ENCODE measurements at regions not wholly inside any gene's neighbourhood (a gene's known extent, or its start where the extent isn't known, plus 50 kb on each side); places are given as distances from the start of the nearest gene placed in this dataset.

GRCh38 chr3:189109145-189109544 is 62.6 kb upstream of the TPRG1 start:
- 52 to 62% methylated on average over 8 of the region's 8 CpGs for WGBS, 2 donors
- intact Hi-C loops (cut with DNase I): no loop called here
- no peaks in the 10 kb centered on the region for H3K9me3 ChIP-seq
- H3K27ac ChIP-seq: no peak overlapping the region
- no peak overlapping the region for H3K4me3 ChIP-seq
- ATAC-seq (no peak), DNase-seq (no peak)
- H3K27me3 ChIP-seq: no peaks in the 10 kb centered on the region
- no peaks in the 10 kb centered on the region for H3K4me1 ChIP-seq
- TF ChIP-seq POLR2A (IDR thresholded peaks at IDR 0.05): no peak
- no peak for TF ChIP-seq CTCF (IDR thresholded peaks at IDR 0.05)
- H3K36me3 ChIP-seq (replicated peaks in 1 of 2; ENCODE audit: insufficient read depth in 1 of 2, low read depth in 2 of 2): no peaks in the 10 kb centered on the region

- Histone ChIP-seq H3K9me3 (no peaks in the 10 kb centered on the region), H3K36me3 (replicated peaks in 1 of 2; ENCODE audit: insufficient read depth in 1 of 2, low read depth in 2 of 2) (no peaks in the 10 kb centered on the region), H3K27me3 (no peaks in the 10 kb centered on the region), H3K4me3 (no peak overlapping the region), H3K4me1 (no peaks in the 10 kb centered on the region), H3K27ac (no peak overlapping the region)
- intact Hi-C loops (cut with DNase I): no loop called here
- TF ChIP-seq CTCF (IDR thresholded peaks at IDR 0.05) (no peak), POLR2A (IDR thresholded peaks at IDR 0.05) (no peak)
- DNase-seq (no peak), ATAC-seq (no peak)
- 29 to 31% methylated on average over 1 of the region's 1 CpG for WGBS, 2 donors
Observed at GRCh38 chr3:189117087-189117486, 54.7 kb upstream of the TPRG1 start.

DNA sequence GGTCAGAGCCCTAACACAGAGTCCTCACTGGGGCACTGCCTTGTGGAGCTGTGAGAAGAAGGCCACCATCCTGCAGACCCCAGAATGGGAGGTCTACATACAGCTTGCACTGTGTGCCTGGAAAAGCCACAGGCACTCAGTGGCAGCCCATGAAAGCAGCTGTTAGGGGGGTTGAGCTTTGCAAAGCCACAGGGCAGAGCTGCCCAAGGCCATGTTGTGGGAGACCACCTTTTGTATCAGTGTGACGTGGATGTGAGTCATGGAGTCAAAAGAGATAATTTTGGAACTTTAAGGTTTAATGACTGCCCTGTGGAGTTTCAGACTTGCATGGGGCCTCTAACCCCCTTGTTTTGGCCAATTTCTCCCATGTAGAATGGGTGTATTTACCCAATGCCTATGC is 52.9 kb upstream of the TPRG1 start:
- no peak for ATAC-seq
- H3K4me1 ChIP-seq: peaks cover 6% of the 10 kb centered on the region
- no peaks in the 10 kb centered on the region for H3K36me3 ChIP-seq (replicated peaks in 1 of 2; ENCODE audit: insufficient read depth in 1 of 2, low read depth in 2 of 2)
- intact Hi-C loops (cut with DNase I): no loop called here
- no peak overlapping the region for H3K27ac ChIP-seq
- WGBS, 2 donors: 71 to 81% methylated on average over 1 of the region's 1 CpG
- no peak for TF ChIP-seq CTCF (IDR thresholded peaks at IDR 0.05)
- no peak overlapping the region for H3K4me3 ChIP-seq
- H3K9me3 ChIP-seq: no peaks in the 10 kb centered on the region
- no peaks in the 10 kb centered on the region for H3K27me3 ChIP-seq
- DNase-seq: no peak

GRCh38 chr3:189119950-189120349 is 51.8 kb upstream of the TPRG1 start:
- ATAC-seq: no peak
- WGBS, 2 donors: 82 to 85% methylated on average over 3 of the region's 3 CpGs
- H3K27me3 ChIP-seq: no peaks in the 10 kb centered on the region

More at GRCh38 chr3:189119950-189120349, 51.8 kb upstream of the TPRG1 start:
- Histone ChIP-seq H3K9me3 (no peaks in the 10 kb centered on the region), H3K36me3 (replicated peaks in 1 of 2; ENCODE audit: insufficient read depth in 1 of 2, low read depth in 2 of 2) (no peaks in the 10 kb centered on the region), H3K27ac (no peak overlapping the region), H3K4me1 (peaks cover 10% of the 10 kb centered on the region), H3K4me3 (no peak overlapping the region)
- intact Hi-C loops (cut with DNase I): no loop called here
- no peak for DNase-seq
- no peak for TF ChIP-seq CTCF (IDR thresholded peaks at IDR 0.05)
- no peak for TF ChIP-seq POLR2A (IDR thresholded peaks at IDR 0.05)
